Type B pancreatic cell (in vitro differentiated cells): ENCODE measurements at regions not wholly inside any gene's neighbourhood (a gene's known extent, or its start where the extent isn't known, plus 50 kb on each side); places are given as distances from the start of the nearest gene placed in this dataset.
"Not testable (repeated sequence)": the region's sequence is repeated elsewhere in the genome, so short reads cannot be mapped to it uniquely, and the experiment has no call there.

Source experiments
- DNase-seq: peaks from one replicate; pipeline ENCODE4 v3.0.0; 2021; ENCODE audit warnings: mixed read lengths; ENCODE audit not compliant: unreplicated experiment; ENCODE audit errors: extremely low spot score
- H3K27ac Mint-ChIP-seq: 2 replicates; pipeline ENCODE4 v1.8.0; 2021; ENCODE audit warnings: mild to moderate bottlenecking, mixed read lengths
- H3K27me3 Mint-ChIP-seq: 2 replicates; pipeline ENCODE4 v1.8.0; 2021; ENCODE audit warnings: mixed read lengths
- H3K36me3 Mint-ChIP-seq: 2 replicates; pipeline ENCODE4 v1.8.0; 2021; ENCODE audit warnings: mixed read lengths
- H3K4me1 Mint-ChIP-seq: one replicate; pipeline ENCODE4 v1.8.0; 2021; ENCODE audit warnings: mixed read lengths; ENCODE audit not compliant: unreplicated experiment
- H3K4me3 Mint-ChIP-seq: 2 replicates; pipeline ENCODE4 v1.8.0; 2021; ENCODE audit warnings: mild to moderate bottlenecking, mixed read lengths
- H3K9me3 Mint-ChIP-seq: 2 replicates; pipeline ENCODE4 v1.8.0; 2021; ENCODE audit warnings: mixed read lengths
- TF ChIP-seq, protein P1 (sequence below): fragments of 200-600 bp; sonication (generic); conservative IDR thresholded peaks from 2 replicates; pipeline ENCODE4 v1.5.0; 2021; ENCODE audit warnings: antibody characterized with exemption, mild to moderate bottlenecking

DNA sequence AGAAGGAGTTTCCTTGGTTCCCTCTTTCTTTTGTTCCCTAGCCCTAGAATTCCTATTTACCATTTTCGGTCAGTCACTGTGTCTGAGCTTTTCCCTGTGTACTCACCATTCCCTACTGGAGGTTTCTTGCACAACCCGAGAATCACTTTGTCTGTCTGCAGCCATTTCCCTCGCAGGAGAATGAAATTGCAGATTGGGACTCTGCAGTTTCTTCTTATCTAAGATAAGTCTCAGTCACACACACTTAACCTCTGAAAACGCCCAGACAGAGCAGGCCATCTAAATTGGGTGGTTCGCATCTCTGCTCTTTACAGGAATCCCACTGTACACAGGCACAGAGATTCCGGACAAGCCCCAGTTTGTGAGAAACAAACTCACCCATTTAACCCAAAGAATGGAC lies 58.6 kb upstream of the CNTNAP2 start:
- no peak for DNase-seq
- H3K9me3 Mint-ChIP-seq, result no peaks in the 10 kb centered on the region
- H3K4me3 Mint-ChIP-seq, result no peak overlapping the region
- H3K4me1 Mint-ChIP-seq, result no peaks in the 10 kb centered on the region
- TF ChIP-seq, protein P1, sequence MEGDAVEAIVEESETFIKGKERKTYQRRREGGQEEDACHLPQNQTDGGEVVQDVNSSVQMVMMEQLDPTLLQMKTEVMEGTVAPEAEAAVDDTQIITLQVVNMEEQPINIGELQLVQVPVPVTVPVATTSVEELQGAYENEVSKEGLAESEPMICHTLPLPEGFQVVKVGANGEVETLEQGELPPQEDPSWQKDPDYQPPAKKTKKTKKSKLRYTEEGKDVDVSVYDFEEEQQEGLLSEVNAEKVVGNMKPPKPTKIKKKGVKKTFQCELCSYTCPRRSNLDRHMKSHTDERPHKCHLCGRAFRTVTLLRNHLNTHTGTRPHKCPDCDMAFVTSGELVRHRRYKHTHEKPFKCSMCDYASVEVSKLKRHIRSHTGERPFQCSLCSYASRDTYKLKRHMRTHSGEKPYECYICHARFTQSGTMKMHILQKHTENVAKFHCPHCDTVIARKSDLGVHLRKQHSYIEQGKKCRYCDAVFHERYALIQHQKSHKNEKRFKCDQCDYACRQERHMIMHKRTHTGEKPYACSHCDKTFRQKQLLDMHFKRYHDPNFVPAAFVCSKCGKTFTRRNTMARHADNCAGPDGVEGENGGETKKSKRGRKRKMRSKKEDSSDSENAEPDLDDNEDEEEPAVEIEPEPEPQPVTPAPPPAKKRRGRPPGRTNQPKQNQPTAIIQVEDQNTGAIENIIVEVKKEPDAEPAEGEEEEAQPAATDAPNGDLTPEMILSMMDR, result no peak
- no peak overlapping the region for H3K27ac Mint-ChIP-seq
- no peaks in the 10 kb centered on the region for H3K27me3 Mint-ChIP-seq
- no peaks in the 10 kb centered on the region for H3K36me3 Mint-ChIP-seq

DNA sequence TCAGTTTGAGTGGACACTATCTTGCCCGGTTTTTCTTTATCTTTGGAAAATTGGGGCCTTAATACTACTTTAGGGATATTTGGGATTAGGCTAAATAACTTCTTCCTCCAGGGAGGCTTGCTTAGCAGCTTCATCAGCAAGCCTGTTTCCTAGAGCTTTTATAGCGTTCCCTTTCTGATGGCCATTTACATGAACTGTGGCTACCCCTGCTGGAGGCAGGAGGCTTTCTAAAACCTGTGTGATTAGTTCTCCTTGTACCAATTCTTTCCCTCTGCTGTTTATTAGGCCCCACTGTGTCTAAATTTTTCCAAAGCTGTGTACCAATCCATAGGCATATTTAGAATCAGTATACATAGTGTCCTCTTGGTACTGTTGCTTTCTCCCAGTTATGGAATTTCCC lies 61.7 kb upstream of the CNTNAP2 start:
- Mint-ChIP-seq H3K4me1 (no peaks in the 10 kb centered on the region), H3K36me3 (no peaks in the 10 kb centered on the region), H3K27ac (no peak overlapping the region), H3K9me3 (no peaks in the 10 kb centered on the region), H3K27me3 (no peaks in the 10 kb centered on the region), H3K4me3 (no peak overlapping the region)
- DNase-seq, result no peak
- TF ChIP-seq, protein P1, result no peak

DNA sequence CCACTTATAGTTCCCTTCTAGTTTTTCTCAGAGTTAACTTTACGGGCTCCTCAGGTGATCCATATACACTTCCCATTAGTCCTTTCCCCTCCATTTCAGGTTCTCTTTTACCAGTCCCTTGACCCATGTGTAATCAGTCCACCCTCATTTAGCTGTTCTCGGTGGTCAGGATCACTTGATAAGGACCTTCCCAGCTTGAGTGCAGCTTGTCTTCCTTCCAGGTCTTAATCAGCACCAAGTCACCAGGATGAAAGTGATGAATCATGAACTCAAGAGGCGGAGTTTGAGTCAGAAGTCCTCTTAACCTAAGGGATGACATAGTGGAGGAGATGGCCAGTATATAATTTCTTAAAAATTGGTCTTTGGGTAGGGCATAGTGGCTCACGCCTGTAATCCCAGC lies 63.1 kb upstream of the CNTNAP2 start:
- no peak for DNase-seq
- Mint-ChIP-seq H3K4me3 (no peak overlapping the region), H3K9me3 (no peaks in the 10 kb centered on the region), H3K27ac (no peak overlapping the region), H3K36me3 (no peaks in the 10 kb centered on the region), H3K4me1 (no peaks in the 10 kb centered on the region), H3K27me3 (no peaks in the 10 kb centered on the region)
- TF ChIP-seq, protein P1, result no peak

DNA sequence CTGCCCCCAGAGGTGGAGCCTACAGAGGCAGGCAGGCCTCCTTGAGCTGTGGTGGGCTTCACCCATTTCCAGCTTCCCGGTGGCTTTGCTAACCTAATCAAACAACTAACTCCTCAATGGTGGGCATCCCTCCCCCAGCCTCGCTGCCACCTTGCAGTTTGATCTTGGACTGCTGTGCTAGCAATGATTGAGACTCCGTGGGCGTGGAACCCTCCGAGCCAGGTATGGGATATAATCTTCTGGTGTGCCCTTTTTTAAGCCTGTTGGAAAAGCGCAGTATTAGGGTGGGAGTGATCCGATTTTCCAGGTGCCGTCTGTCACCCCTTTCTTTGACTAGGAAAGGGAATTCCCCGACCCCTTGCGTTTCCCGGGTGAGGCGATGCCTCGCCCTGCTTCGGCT lies 73.3 kb upstream of the CNTNAP2 start:
- not testable (repeated sequence) for H3K27ac Mint-ChIP-seq, H3K4me3 Mint-ChIP-seq, DNase-seq, H3K9me3 Mint-ChIP-seq, H3K36me3 Mint-ChIP-seq, H3K27me3 Mint-ChIP-seq, H3K4me1 Mint-ChIP-seq

DNA sequence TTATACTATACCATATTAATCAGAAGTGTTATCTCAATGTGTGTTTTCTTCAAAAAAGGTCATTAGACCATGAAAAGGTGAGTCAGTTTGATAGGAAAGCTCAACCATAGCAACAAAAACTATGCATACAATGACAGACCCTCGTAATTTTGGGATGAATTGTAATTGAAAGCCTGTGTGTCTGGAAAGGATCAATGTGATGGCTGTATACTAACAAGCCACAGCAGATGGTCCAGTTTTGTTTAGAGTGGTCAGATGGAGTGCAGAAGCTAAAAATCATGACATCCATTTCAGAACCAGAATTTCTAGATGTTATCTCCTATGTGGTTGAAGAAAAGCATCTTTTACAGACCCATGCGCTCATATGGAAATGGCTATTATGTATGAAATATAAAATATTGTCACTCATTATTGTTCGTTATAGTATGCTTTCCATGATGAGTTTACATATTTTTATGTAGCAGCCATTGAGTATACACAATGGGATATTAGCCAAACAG lies 88.3 kb upstream of the CNTNAP2 start:
- Mint-ChIP-seq H3K27me3 (no peaks in the 10 kb centered on the region), H3K9me3 (no peaks in the 10 kb centered on the region), H3K36me3 (no peaks in the 10 kb centered on the region), H3K4me3 (no peak overlapping the region), H3K4me1 (no peaks in the 10 kb centered on the region), H3K27ac (no peak overlapping the region)
- DNase-seq, result no peak
- TF ChIP-seq, protein P1, result no peak

DNA sequence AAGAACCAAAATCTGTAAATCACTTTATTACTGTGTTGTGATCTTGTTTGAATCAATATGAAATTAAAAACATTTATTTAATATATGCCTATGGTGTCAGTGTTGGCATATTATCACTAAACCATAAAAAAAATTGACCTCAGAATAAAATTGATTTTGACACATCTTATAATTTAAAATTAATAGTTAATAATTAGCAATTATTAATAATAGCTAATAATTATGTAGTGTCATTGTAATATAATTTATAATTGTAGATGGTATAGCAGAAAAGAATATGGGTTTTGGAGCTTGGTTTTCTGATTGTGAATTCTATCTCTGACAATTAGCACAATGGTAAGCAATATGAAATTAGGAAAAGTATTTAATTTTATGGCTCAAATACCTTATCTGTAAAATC lies 89.4 kb upstream of the CNTNAP2 start:
- H3K9me3 Mint-ChIP-seq, result no peaks in the 10 kb centered on the region
- TF ChIP-seq, protein P1, result no peak
- H3K27ac Mint-ChIP-seq, result no peak overlapping the region
- H3K4me1 Mint-ChIP-seq, result no peaks in the 10 kb centered on the region
- DNase-seq, result no peak
- no peaks in the 10 kb centered on the region for H3K36me3 Mint-ChIP-seq
- no peaks in the 10 kb centered on the region for H3K27me3 Mint-ChIP-seq
- no peak overlapping the region for H3K4me3 Mint-ChIP-seq
